GM12878 (cell line): ENCODE measurements at regions not wholly inside any gene's neighbourhood (a gene's known extent, or its start where the extent isn't known, plus 50 kb on each side); places are given as distances from the start of the nearest gene placed in this dataset.

Source experiments
- ATAC-seq: fragments of 200-7000 bp; cut with Tn5 transposase; 3 replicates; pipeline ENCODE4 v1.9.1; 2020; ENCODE audit warnings: mild to moderate bottlenecking, moderate library complexity
- BruUV-seq: library from RNA; stranded (reverse); fragments of 400-500 nt; replicated peaks from 2 replicates; lab custom pipeline; 2021; lab: Mats Ljungman, UMichigan
- CTCF ChIA-PET: fragments of 300-600 bp; sonication (Branson Sonifier 250); formaldehyde crosslinking; extraction: SDS; loops from one replicate; lab custom pipeline; 2021; ENCODE audit warnings: inconsistent platforms; lab: Yijun Ruan, JAX
- POLR2A ChIA-PET: fragments of 350-600 bp; formaldehyde crosslinking; extraction: SDS; loops from one replicate; lab custom pipeline; 2021; ENCODE audit warnings: inconsistent platforms; lab: Charles Lee
- RAD21 ChIA-PET: fragments of 300-600 bp; sonication (Branson Sonifier 250); formaldehyde crosslinking; loops from one replicate; lab custom pipeline; 2023; ENCODE audit warnings: antibody characterized with exemption; ENCODE audit not compliant: unreplicated experiment; lab: Charles Lee
- SMC1A ChIA-PET: fragments of 300-600 bp; sonication (Branson Sonifier 250); formaldehyde crosslinking; loops from one replicate; lab custom pipeline; 2023; ENCODE audit not compliant: unreplicated experiment, uncharacterized antibody; lab: Charles Lee
- DNase-seq: peaks from one replicate; pipeline ENCODE4 v3.0.0-alpha.2; 2011; ENCODE audit warnings: low read depth, low spot score
- FAIRE-seq: peaks from 3 replicates; lab custom pipeline; 2011; peaks lifted over from hg19 to GRCh38; lab: Jason Lieb, UNC
- H2AFZ ChIP-seq: 2 replicates; pipeline ENCODE4 v1.6.0; 2011; ENCODE audit warnings: low read depth, low read length, control low read depth; ENCODE audit not compliant: control insufficient read depth
- H3K27ac ChIP-seq: 2 replicates; pipeline ENCODE4 v1.5.1; 2011; ENCODE audit warnings: control low read depth; ENCODE audit not compliant: control insufficient read depth, insufficient read depth
- H3K27me3 ChIP-seq, 2 experiments: replicated peaks in 1 of 2; 2 replicates each; pipeline versions ENCODE4 v1.6.0 to v1.6.1; 2011; ENCODE audit warnings: low read length in 1 of 2; ENCODE audit not compliant: control insufficient read depth in 2 of 2, insufficient read depth in 2 of 2
- H3K36me3 ChIP-seq, 2 experiments: 2 replicates each; pipeline ENCODE4 v1.5.1; 2011; ENCODE audit warnings: low read length in 1 of 2; ENCODE audit not compliant: control insufficient read depth in 2 of 2, insufficient read depth in 2 of 2
- H3K4me1 ChIP-seq: 2 replicates; pipeline ENCODE4 v1.6.1; 2011; ENCODE audit warnings: mild to moderate bottlenecking, low read length, moderate library complexity, mixed read lengths; ENCODE audit not compliant: control insufficient read depth, insufficient read depth
- H3K4me2 ChIP-seq: 2 replicates; pipeline ENCODE4 v1.6.0; 2011; ENCODE audit warnings: control low read depth; ENCODE audit not compliant: control insufficient read depth, insufficient read depth
- H3K4me3 ChIP-seq: fragments of 200-600 bp; sonication (generic); 2 replicates; pipeline ENCODE4 v1.5.1; 2016
- H3K79me2 ChIP-seq: 2 replicates; pipeline ENCODE4 v1.6.0; 2011; ENCODE audit warnings: low read length; ENCODE audit not compliant: control insufficient read depth, insufficient read depth
- H3K9ac ChIP-seq: 2 replicates; pipeline ENCODE4 v1.8.0; 2011; ENCODE audit warnings: low read length, control low read depth, mixed read lengths; ENCODE audit not compliant: control insufficient read depth, insufficient read depth
- H3K9me3 ChIP-seq: replicated peaks from 3 replicates; pipeline ENCODE4 v1.5.1; 2011; ENCODE audit warnings: mild to moderate bottlenecking, low read length; ENCODE audit not compliant: control insufficient read depth, insufficient read depth
- H4K20me1 ChIP-seq: 2 replicates; pipeline ENCODE4 v1.6.0; 2011; ENCODE audit not compliant: control insufficient read depth, insufficient read depth
- CHD1 ChIP-seq: IDR thresholded peaks from 2 replicates; pipeline ENCODE4 v1.6.1; 2012; ENCODE audit warnings: low read depth, low read length, improper control_type of control experiment
- EP300 ChIP-seq, 2 experiments: fragments of 150-350 bp in 1 of 2; IDR thresholded peaks; 2 replicates each; pipeline ENCODE4 v1.6.1; 2011 to 2012; ENCODE audit warnings: low read depth in 2 of 2, low read length in 2 of 2, borderline replicate concordance in 1 of 2, improper control_type of control experiment in 1 of 2, inconsistent platforms in 1 of 2; ENCODE audit not compliant: control insufficient read depth in 1 of 2
- WGBS: methylation state at CpG from one replicate; pipeline ENCODE4 v1.1.6; 2016; ENCODE audit warnings: low lambda C conversion rate; ENCODE audit not compliant: insufficient replicate concordance, insufficient coverage; ENCODE audit errors: missing lambda C conversion rate; 5-methylcytosine and 5-hydroxymethylcytosine counted together
- in situ Hi-C: fragments of 300-500 bp; cut with MboI; formaldehyde crosslinking; loops from 9 replicates; pipeline ENCODE4 v1.14.3; 2018; ENCODE audit warnings: mixed read lengths
- intact Hi-C: fragments of 100-400 bp; cut with micrococcal nuclease; formaldehyde crosslinking; loops from one replicate; pipeline ENCODE4 v1.14.2; 2022; ENCODE audit not compliant: unreplicated experiment
- TF ChIP-seq, protein P1 (sequence below): fragments of 150-350 bp; IDR thresholded peaks from 2 replicates; pipeline ENCODE4 v1.6.1; 2014; ENCODE audit warnings: mild to moderate bottlenecking, low read depth, low read length
- TF ChIP-seq, protein P2 (sequence below): fragments of 450-650 bp; formaldehyde crosslinking; IDR thresholded peaks from 2 replicates; pipeline ENCODE4 v1.5.0; 2022; ENCODE audit warnings: mild to moderate bottlenecking, missing genetic modification characterization

DNA sequence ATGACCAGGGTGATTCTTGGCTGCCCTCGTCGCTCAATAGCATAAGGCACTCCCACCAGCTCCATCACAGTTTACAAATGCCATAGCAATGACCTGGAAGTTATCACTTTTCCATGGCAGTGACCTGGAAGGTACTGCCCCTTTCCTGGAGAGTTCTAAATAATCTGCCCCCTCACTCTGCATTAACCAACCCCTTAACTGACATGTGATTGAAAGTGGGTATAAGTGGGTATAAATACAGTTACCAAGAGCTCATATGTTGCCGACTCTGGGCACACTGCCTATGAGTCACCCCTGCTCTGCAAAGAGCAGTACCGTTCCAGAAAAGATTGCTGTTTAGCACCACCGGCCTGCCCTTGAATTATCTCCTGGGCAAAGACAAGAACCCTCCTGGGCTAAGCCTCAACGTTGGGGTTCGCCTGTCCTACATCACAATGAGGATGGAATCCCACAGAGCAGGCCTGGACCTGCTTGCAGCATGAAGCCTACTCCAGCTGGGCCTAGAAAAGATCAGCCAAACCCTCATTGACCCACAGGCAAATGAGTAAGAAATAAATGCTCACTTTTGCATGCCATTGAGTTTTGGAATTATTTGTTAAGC lies 95.2 kb upstream of the SEC14L1 start:
- ATAC-seq (no peak), FAIRE-seq (no peak), DNase-seq (no peak)
- ChIA-PET SMC1A (no interaction called here), RAD21 (no interaction called here), POLR2A (no interaction called here), CTCF (interaction anchor here (2.2 kb wide), 1 partner anchor 11 kb away, joined by 5 read pairs; no protein-coding TSS in a partner anchor)
- Histone ChIP-seq H3K4me3 (no peak overlapping the region), H3K4me1 (no peaks in the 10 kb centered on the region), H3K4me2 (no peak overlapping the region), H3K9ac (no peak overlapping the region), H3K9me3 (no peaks in the 10 kb centered on the region; the same call in 2 of the 3 replicates), H3K36me3 (no peaks in the 10 kb centered on the region), H3K27me3 (peaks cover 0 to 4% of the 10 kb centered on the region in 2 experiments; a peak in 2 of 4 replicates), H2AFZ (no peak overlapping the region), H3K27ac (no peak overlapping the region), H4K20me1 (no peaks in the 10 kb centered on the region), H3K79me2 (no peaks in the 10 kb centered on the region)
- in situ Hi-C loops (no loop called here), intact Hi-C loops (no loop called here)
- 23% methylated on average over 7 of the region's 7 CpGs for WGBS
- TF ChIP-seq EP300 (IDR thresholded peaks at IDR 0.05; ENCODE audit: borderline replicate concordance in 1 of 2, control insufficient read depth in 1 of 2, low read depth in 2 of 2, low read length in 2 of 2) (no peak), CHD1 (no peak)
- TF ChIP-seq, protein P1, sequence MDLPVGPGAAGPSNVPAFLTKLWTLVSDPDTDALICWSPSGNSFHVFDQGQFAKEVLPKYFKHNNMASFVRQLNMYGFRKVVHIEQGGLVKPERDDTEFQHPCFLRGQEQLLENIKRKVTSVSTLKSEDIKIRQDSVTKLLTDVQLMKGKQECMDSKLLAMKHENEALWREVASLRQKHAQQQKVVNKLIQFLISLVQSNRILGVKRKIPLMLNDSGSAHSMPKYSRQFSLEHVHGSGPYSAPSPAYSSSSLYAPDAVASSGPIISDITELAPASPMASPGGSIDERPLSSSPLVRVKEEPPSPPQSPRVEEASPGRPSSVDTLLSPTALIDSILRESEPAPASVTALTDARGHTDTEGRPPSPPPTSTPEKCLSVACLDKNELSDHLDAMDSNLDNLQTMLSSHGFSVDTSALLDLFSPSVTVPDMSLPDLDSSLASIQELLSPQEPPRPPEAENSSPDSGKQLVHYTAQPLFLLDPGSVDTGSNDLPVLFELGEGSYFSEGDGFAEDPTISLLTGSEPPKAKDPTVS, result no peak
- TF ChIP-seq, protein P2, sequence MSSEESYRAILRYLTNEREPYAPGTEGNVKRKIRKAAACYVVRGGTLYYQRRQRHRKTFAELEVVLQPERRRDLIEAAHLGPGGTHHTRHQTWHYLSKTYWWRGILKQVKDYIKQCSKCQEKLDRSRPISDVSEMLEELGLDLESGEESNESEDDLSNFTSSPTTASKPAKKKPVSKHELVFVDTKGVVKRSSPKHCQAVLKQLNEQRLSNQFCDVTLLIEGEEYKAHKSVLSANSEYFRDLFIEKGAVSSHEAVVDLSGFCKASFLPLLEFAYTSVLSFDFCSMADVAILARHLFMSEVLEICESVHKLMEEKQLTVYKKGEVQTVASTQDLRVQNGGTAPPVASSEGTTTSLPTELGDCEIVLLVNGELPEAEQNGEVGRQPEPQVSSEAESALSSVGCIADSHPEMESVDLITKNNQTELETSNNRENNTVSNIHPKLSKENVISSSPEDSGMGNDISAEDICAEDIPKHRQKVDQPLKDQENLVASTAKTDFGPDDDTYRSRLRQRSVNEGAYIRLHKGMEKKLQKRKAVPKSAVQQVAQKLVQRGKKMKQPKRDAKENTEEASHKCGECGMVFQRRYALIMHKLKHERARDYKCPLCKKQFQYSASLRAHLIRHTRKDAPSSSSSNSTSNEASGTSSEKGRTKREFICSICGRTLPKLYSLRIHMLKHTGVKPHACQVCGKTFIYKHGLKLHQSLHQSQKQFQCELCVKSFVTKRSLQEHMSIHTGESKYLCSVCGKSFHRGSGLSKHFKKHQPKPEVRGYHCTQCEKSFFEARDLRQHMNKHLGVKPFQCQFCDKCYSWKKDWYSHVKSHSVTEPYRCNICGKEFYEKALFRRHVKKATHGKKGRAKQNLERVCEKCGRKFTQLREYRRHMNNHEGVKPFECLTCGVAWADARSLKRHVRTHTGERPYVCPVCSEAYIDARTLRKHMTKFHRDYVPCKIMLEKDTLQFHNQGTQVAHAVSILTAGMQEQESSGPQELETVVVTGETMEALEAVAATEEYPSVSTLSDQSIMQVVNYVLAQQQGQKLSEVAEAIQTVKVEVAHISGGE (CRISPR knock-in tag), result no peak
- no TSS peak for BruUV-seq
